ENCODE measurements at regions not wholly inside any gene's neighbourhood (a gene's known extent, or its start where the extent isn't known, plus 50 kb on each side); places are given as distances from the start of the nearest gene placed in this dataset.

GRCh38 chr1:166705376-166706289 lies 133.6 kb upstream of the POGK start:
- TF ChIP-seq, protein P1, sequence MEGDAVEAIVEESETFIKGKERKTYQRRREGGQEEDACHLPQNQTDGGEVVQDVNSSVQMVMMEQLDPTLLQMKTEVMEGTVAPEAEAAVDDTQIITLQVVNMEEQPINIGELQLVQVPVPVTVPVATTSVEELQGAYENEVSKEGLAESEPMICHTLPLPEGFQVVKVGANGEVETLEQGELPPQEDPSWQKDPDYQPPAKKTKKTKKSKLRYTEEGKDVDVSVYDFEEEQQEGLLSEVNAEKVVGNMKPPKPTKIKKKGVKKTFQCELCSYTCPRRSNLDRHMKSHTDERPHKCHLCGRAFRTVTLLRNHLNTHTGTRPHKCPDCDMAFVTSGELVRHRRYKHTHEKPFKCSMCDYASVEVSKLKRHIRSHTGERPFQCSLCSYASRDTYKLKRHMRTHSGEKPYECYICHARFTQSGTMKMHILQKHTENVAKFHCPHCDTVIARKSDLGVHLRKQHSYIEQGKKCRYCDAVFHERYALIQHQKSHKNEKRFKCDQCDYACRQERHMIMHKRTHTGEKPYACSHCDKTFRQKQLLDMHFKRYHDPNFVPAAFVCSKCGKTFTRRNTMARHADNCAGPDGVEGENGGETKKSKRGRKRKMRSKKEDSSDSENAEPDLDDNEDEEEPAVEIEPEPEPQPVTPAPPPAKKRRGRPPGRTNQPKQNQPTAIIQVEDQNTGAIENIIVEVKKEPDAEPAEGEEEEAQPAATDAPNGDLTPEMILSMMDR (IDR thresholded peaks at IDR 0.05 in 8 of 11, conservative IDR thresholded peaks at IDR 0.05 in 3 of 11) = no peak
- TF ChIP-seq POLR2AphosphoS5 (IDR thresholded peaks at IDR 0.05) = no peak
